ENCODE measurements at regions not wholly inside any gene's neighbourhood (a gene's known extent, or its start where the extent isn't known, plus 50 kb on each side); places are given as distances from the start of the nearest gene placed in this dataset.
"Not testable (repeated sequence)": the region's sequence is repeated elsewhere in the genome, so short reads cannot be mapped to it uniquely, and the experiment has no call there.

DNA sequence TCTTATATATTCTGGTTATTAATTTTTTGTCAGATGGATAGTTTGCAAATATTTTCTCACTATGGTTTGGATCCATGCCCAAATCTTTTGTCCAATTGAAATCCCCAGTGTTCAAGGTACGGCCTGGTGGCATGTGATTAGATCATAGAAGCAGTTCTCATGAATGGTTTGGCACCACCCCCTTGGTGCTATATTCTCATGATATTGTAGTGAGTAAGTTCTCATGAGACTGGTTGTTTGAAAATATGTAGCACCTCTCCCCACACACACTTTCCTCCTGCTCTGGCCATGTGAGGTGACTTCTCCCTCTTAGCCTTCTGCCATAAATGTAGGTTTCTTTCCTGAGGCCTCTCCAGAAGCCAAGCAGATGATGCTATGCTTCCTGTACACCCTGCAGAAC, 107.7 kb upstream of the KYNU start:
- no peak for DNase-seq
- in situ Hi-C loops (cut with MboI; ENCODE audit: low pct_unique_long_range_greater_than_20kb, low sequenced_read_pairs) = no loop called here

DNA sequence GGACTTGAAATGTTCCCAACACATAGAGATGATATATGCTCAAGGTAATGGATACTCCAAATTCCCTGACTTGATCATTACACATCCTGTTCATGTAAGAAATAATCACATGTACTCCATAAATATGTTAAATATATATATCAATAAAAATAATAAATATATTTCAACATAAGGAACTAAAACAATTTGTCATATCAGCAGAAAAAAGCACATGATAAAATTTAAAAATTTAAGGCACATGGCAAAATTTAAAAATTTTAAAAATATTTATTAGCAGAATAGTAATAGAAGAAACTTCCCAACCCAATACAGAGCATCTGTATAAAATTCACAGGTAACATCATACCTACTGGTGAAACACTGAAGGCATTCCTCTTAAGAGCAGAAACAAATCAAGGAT, 109.6 kb upstream of the KYNU start:
- DNase-seq = no peak
- in situ Hi-C loops (cut with MboI; ENCODE audit: low pct_unique_long_range_greater_than_20kb, low sequenced_read_pairs) = no loop called here

DNA sequence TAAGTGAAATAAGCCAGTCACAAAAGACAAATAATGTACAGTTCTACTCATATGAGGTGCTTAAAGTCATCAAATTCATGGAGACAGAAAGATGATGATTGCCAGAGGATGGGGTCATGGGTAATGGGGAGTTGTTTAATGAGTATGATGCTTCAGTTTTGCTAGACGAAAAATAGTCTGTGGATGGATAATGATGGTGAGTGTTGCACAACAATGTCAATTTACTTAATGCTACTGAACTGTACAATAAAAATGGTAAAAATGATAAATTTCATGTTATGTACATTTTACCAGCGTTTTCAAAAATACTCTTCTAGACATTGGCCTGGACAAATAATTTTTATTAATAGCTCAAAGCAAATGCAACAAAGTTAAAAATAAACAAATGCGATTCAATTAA, 118.5 kb upstream of the KYNU start:
- DNase-seq = no peak
- in situ Hi-C loops (cut with MboI; ENCODE audit: low pct_unique_long_range_greater_than_20kb, low sequenced_read_pairs) = no loop called here

DNA sequence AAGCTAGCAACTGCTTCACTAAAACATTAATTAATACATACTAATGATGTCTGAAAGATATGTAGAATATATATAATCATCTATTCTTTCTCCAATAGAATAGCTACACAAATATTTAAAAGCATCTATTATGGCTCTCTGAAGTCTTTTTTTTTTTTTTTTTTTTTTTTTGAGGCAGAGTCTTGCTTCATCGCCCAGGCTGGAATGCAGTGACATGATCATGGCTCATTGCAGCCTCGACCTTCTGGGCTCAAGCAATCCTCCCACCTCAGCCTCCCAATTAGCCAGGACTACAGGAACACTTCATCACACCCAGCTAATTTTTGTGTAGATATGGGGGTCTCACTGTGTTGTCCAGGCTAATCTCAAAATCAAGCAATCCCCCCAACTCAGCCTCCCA, 120.4 kb upstream of the KYNU start:
- in situ Hi-C loops (cut with MboI; ENCODE audit: low pct_unique_long_range_greater_than_20kb, low sequenced_read_pairs) = no loop called here
- no peak for DNase-seq

DNA sequence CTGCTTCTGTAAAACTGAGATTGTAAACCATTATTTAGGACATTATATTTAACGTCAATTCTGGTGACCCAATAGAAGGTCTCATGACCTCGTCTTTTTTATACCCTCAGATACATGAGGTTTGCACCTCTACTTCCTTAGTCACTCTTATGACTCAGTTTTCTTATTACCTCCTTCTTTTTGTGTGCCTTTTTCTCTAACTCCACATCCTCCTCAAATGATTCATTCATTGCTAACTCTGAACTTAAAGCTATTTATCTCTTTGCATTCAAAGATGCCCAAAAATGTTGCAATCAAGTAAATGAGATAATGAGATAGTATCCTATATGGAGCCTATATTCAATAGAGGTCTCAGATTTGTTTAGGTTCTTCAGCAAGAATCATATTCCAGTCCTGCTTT, 121.0 kb upstream of the KYNU start:
- in situ Hi-C loops (cut with MboI; ENCODE audit: low pct_unique_long_range_greater_than_20kb, low sequenced_read_pairs) = no loop called here
- DNase-seq = no peak

DNA sequence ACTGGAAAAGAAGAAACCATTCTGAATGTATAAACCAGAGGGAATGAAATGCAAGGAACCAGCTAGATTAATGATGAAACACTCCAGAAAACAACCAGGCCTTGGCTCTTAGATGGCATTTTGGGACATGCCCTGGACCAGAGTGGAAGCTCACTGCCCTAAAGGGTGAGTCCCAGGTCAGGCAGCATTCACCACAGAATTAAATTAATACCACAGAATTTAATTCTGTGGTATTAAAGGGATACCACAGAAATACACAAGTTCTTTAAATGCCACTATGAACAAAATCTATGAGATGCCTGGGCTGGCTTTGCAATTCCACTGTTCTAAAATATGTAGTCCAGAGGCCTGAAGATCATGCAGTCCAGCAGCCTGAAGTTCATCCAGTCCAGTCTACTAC, 122.3 kb upstream of the KYNU start:
- no peak for DNase-seq

DNA sequence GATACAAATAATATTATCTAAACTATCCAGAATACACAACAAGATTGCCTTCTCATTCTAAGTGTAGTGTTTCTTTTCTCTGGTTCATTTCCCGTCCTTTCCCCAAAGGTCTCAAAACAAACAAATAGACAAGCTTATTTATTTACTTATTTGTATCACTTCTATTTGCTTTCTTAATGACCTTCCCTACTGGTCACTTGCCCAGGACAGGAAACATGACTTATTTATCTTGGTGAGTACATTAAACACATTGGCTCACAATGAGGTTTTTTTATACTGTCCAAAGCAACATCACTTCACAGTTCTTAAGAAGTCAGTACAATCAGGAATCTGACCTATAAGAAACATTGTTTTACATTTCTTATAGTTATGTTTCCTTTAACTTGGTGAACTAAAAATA, 123.3 kb upstream of the KYNU start:
- in situ Hi-C loops (cut with MboI; ENCODE audit: low pct_unique_long_range_greater_than_20kb, low sequenced_read_pairs) = no loop called here
- no peak for DNase-seq

More for the DNA sequence above, 122.3 kb upstream of the KYNU start:
- in situ Hi-C loops (cut with MboI; ENCODE audit: low pct_unique_long_range_greater_than_20kb, low sequenced_read_pairs) = no loop called here

DNA sequence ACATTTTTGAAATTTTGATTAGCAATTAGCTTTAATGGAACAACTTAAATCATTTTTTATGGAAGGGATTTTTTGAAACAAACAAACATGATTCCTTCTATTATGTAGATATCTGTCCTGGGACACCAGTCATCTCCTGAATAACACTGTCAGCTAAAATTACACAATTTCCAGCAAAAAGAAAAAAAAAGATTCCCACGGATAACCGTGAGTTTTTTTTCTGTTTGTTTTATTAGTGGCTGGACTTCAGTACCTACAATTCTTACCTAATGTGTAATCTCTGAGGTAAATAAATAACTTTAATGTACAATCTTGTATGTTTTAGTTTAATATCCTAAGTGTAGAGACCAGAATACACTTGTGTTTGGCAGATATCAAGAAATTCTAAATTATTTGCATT, 126.6 kb upstream of the KYNU start:
- no peak for DNase-seq

DNA sequence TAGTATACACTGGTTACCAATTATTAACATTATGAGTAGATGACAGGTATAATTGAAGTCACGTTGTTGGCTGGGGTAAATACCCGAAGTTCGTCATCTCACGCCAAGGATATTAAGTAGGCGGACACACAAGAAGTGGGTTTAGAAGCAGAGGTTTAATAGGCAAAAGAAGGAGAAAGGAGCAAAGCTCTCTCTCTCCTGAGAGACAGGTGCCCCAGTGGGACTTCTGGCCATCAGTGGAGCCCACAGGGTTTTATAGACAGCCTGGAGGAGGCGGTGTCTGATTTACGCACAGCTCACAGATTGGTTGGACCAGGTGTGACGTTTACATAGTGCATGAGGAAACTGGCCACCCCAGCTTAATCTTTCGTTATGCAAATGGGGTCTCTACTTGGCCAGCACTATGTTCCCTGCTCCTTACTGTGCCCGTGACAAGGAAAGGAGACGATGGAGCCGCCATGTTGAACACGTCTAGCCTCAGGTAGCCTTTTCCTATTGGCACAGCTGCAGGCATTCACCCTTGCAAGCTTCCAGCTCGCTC, 128.8 kb upstream of the KYNU start:
- DNase-seq = no peak
- in situ Hi-C loops (cut with MboI; ENCODE audit: low pct_unique_long_range_greater_than_20kb, low sequenced_read_pairs) = no loop called here

More for the DNA sequence above, 126.6 kb upstream of the KYNU start:
- in situ Hi-C loops (cut with MboI; ENCODE audit: low pct_unique_long_range_greater_than_20kb, low sequenced_read_pairs) = no loop called here

DNA sequence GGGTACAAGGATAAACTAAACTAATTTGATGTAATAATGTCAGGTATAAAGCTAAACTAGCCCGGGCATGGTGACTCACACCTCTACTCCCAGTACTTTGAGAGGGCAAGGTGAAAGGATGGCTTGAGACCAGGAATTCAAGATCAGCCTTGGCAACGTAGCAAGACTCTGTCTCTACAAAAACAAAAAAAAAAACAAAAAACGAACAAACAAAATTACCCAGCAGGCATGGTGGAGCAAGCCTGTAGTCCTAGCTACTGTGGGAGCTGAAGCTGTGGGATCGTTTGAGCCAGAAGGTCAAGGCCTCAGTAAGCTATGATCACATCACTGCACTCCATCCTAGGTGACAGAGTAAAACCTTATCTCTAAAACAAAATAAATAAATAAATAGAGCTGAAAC, 131.8 kb upstream of the KYNU start:
- in situ Hi-C loops (cut with MboI; ENCODE audit: low pct_unique_long_range_greater_than_20kb, low sequenced_read_pairs) = no loop called here
- no peak for DNase-seq

DNA sequence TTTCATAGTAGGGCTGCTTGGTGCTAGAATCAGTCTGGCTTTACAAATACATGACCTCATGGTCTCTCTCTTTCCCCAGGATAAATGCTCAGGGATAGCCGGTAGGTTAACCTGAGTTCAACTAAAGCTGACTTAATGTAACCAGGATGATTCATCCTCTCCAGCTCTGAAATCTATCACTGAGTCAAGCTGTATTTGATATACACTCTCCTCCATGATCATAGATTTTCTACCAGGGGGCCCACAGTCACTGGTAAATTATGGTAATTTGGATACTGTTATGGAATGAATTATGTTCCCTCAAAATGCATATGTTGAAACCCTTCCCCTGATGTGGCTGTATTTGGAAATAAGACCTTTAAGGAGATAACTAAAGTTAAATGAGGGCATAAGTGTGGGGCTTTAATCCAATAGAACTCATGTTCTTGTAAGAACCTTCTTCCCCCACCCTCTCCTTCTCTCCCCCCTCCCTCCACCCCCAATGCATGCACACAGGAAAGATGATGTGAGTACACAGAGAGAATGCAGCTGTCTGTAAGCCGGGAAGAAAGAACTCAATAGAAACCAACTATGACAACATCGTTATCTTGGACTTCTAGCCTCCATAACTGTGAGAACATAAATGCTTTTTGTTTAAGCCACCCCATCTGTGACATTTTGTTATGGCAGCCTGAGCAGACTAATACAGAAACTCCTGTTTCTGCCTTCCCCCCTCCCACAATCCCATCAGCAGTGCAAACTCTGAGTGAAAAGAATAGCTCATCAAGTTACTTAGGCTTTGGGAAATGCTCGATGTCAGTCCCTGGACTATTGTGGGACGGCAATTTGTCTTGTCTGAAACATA, 134.9 kb upstream of the KYNU start:
- no peak for DNase-seq
- in situ Hi-C loops (cut with MboI; ENCODE audit: low pct_unique_long_range_greater_than_20kb, low sequenced_read_pairs) = no loop called here

DNA sequence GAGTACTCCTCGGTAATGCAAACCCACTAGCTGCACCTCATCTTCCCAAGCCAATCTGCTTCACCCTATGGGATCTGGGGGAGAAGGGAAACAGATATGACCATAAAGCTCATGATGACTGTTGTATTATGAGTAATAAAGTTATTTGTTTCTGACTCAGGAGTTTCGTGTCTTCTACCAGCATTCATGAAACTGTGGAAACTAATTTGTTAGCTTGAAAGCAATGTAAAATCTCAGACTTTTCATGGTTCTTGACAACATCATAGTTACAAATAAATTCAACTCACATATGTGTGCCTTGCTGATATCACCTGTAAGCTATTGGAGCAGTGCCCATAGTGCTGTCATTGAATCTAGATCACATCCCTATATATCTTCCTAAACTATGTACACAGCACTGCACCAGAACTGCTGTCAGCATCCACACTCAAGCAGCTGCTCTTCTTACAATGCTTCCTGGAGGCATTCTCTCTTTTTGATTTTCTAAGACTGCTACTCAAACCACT, 135.6 kb upstream of the KYNU start:
- in situ Hi-C loops (cut with MboI; ENCODE audit: low pct_unique_long_range_greater_than_20kb, low sequenced_read_pairs) = no loop called here
- no peak for DNase-seq

DNA sequence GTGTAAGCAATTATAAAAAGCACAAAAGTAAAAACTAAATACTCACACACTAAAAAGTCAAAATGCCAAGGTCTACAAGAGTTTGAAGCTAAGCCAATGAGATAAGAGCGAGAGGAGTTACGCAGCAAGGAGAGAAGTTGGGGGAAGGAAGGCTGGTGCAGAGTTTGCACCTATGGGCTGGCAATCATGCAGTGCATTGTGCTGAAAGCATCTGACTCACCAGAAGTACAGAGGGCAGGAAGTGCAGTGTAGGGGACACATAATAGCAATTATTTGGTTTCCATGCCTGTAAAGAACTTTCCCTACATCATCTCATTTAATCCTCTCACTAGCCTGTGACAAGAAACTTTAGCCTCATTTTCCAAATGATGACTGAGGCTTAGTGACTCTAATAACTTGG, 142.7 kb upstream of the KYNU start:
- no peak for DNase-seq
- in situ Hi-C loops (cut with MboI; ENCODE audit: low pct_unique_long_range_greater_than_20kb, low sequenced_read_pairs) = no loop called here

DNA sequence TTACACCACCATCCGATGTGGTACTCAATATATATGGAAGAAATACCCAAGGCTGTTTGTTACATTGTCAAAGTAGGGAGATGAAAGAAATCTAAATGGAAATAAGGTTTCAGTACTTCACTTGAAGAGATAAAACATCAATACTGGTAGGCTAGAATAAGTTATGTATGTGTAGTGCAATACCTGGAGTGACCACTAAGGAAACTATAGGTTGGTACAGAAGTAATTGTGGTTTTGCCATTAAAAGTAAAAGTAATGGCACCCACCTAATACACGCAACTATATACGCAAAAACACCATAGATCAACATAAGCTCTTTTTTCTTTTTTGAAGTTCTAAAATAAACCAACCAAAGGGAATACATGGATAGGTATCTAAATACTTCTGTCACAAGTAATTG, 143.2 kb upstream of the KYNU start:
- DNase-seq = no peak
- in situ Hi-C loops (cut with MboI; ENCODE audit: low pct_unique_long_range_greater_than_20kb, low sequenced_read_pairs) = no loop called here

DNA sequence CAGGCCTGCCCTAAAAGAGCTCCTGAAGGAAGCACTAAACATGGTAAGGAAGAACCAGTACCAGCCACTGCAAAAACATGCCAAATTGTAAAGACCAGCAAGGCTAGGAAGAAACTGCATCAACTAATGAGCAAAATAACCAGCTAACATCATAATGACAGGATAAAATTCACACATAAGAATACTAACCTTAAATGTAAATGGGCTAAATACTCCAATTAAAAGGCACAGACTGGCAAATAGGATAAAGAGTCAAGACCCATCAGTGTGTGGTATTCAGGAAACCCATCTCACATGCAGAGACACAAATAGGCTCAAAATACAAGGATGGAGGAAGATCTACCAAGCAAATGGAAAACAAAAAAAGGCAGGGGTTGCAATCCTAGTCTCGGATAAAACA, 147.7 kb upstream of the KYNU start:
- DNase-seq; in situ Hi-C loops (cut with MboI; ENCODE audit: low pct_unique_long_range_greater_than_20kb, low sequenced_read_pairs): not testable (repeated sequence)

DNA sequence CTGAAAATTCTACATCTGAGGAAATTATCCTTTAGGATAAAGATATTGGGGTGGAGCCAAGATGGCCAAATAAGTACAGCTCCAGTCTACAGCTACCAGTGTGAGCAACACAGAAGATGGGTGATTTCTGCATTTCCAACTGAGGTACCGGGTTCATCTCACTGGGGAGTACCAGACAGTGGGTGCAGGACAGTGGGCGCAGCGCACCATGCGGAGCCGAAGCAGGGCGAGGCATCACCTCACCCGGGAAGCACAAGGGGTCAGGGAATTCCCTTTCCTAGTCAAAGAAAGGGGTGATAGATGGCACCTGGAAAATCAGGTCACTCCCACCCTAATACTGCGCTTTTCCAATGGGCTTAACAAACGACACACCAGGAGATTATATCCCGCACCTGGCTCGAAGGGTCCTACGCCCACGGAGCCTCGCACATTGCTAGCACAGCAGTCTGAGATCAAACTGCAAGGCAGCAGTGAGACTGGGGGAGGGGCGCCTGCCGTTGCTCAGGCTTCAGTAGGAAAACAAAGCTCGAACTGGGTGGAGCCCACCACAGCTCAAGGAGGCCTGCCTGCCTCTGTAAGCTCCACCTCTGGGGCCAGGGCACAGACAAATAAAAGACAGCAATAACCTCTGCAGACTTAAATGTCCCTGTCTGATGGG, 149.5 kb upstream of the KYNU start:
- in situ Hi-C loops (cut with MboI; ENCODE audit: low pct_unique_long_range_greater_than_20kb, low sequenced_read_pairs); DNase-seq: not testable (repeated sequence)

DNA sequence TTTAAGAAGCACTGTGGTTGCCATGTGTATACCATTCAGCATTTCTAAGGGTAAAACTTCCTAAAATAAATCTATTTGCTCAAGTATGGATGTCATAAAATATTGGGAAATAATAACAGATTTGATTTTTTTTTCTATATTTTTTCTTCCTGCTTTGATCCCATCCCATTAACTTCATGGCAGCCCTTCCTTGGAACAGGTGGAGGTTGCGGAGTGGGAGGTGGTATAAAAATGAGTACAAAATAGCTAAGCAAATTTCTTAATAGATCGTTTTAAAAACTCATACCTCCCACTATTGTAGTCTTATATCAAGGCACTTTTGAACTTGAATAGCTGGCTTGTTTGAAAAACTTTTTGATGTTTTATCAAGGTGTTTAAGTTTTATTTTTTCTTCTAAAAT, 152.1 kb upstream of the KYNU start:
- in situ Hi-C loops (cut with MboI; ENCODE audit: low pct_unique_long_range_greater_than_20kb, low sequenced_read_pairs) = no loop called here

DNA sequence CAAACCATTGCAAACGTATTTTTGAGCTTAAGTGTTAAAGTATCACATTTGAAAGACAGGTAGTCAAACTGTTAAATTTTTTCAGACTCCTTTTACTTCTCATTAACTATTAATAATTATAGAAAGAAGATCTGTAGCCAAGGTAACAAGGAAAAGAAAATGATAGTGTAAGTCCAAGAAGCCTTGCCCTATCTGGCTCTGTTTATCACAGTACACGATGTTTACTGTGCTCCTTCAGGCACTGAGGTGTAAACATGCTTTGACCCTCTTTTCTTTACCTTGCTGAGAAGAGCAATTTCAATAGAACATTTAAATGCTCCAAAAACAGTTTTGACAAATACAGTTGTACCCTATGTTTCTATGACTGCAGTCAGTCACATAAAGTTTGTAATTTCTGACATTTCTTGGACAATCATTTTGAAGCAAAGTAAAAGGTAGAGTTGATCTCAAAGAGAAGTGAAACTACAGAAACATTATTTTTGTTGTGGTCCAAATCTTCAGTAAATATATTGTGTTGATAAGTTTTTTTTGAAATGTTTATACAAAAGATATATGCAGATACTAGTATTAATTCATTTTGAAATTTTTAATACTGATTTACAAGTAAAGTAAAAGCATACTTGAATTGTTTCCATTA, 152.6 kb upstream of the KYNU start:
- DNase-seq = no peak
- in situ Hi-C loops (cut with MboI; ENCODE audit: low pct_unique_long_range_greater_than_20kb, low sequenced_read_pairs) = no loop called here

More for the DNA sequence above, 152.1 kb upstream of the KYNU start:
- no peak for DNase-seq

DNA sequence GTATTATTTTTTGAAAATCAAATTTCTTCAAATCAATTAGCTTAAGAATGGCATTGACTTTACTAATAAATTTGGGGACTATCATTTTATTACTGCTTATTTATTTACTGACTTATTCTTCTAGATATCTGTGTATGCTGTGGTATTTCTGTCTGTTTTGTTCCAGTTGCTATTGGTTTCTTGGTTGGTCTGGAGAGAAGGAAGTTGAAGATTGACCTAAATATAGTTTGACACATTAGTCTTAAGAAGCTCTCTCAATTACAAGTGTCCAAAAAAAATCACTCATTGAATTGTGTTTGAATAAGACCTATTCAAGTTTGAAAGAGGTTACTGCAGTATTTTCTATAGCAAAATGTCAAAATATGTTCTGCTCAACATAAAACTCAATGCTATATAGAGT, 153.3 kb upstream of the KYNU start:
- peak; percentile 55 for DNase-seq
- in situ Hi-C loops (cut with MboI; ENCODE audit: low pct_unique_long_range_greater_than_20kb, low sequenced_read_pairs) = no loop called here

DNA sequence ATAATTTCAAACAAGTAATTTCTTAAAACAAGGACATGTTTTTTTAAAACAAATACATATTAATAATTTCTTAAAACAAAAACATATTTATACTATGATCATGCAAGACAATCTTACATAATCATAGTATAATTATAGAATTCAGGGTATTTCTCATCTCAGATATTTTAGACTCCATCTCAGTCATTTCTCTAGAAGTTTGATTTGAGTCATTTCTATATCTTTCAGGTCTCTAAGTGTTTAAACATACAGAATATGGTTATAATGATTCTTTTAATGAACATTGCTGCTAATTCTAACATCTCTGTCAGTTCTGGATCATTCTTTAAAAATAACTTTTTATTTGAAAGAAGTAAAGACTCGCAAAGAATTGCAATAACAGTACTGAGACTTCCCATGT, 154.2 kb upstream of the KYNU start:
- in situ Hi-C loops (cut with MboI; ENCODE audit: low pct_unique_long_range_greater_than_20kb, low sequenced_read_pairs) = no loop called here
- DNase-seq = no peak

Data from KBM-7 (cell line).